HepG2 (cell line): ENCODE measurements at regions not wholly inside any gene's neighbourhood (a gene's known extent, or its start where the extent isn't known, plus 50 kb on each side); places are given as distances from the start of the nearest gene placed in this dataset.

Source experiments
- ATAC-seq: fragments of 200-7000 bp; cut with Tn5 transposase; 3 replicates; pipeline ENCODE4 v1.9.1; 2020; ENCODE audit warnings: mild to moderate bottlenecking, moderate library complexity
- BruUV-seq: library from RNA; stranded (reverse); fragments of 400-500 nt; replicated peaks from 2 replicates; lab custom pipeline; 2021; lab: Mats Ljungman, UMichigan
- CTCF ChIA-PET: fragments of 300-600 bp; formaldehyde crosslinking; extraction: SDS; loops from one replicate; lab custom pipeline; 2021; ENCODE audit warnings: low total read pairs, inconsistent platforms, low intra/inter-chr PET ratio; lab: Yijun Ruan, JAX
- POLR2A ChIA-PET: fragments of 350-600 bp; sonication (Branson Sonifier 250); formaldehyde crosslinking; loops from one replicate; lab custom pipeline; 2020; ENCODE audit warnings: antibody characterized with exemption, inconsistent platforms; lab: Yijun Ruan, JAX
- DNase-seq: peaks from one replicate; pipeline ENCODE4 v3.0.0-alpha.2; 2015; ENCODE audit warnings: low spot score
- FAIRE-seq: peaks from 3 replicates; lab custom pipeline; 2011; peaks lifted over from hg19 to GRCh38; lab: Jason Lieb, UNC
- H2AFZ ChIP-seq: one replicate; pipeline ENCODE4 v1.6.1; 2011; ENCODE audit warnings: low read length, inconsistent platforms
- H3K27ac ChIP-seq: fragments of 300-600 bp; 3 replicates; pipeline ENCODE4 v1.8.0; 2011; ENCODE audit warnings: mixed run types, mild to moderate bottlenecking, mixed read lengths, low read length, inconsistent platforms; ENCODE audit not compliant: insufficient read depth; ENCODE audit errors: extremely low read length
- H3K27me3 ChIP-seq, 2 experiments: fragments of 200-600 bp in 1 of 2; 2 replicates in 1 of 2; 3 replicates in 1 of 2; pipeline versions ENCODE4 v1.6.0 to v1.8.0; 2011; ENCODE audit warnings: low read length in 2 of 2, mild to moderate bottlenecking in 2 of 2, moderate library complexity in 2 of 2, inconsistent platforms in 1 of 2; ENCODE audit not compliant: insufficient read depth in 2 of 2, control insufficient read depth in 1 of 2
- H3K36me3 ChIP-seq, 2 experiments: fragments of 200-600 bp in 1 of 2; replicated peaks in 1 of 2; 2 replicates in 1 of 2; 3 replicates in 1 of 2; pipeline versions ENCODE4 v1.5.1 to v1.8.0; 2011; ENCODE audit warnings: low read length in 2 of 2, inconsistent platforms in 1 of 2; ENCODE audit not compliant: insufficient read depth in 2 of 2, control insufficient read depth in 1 of 2
- H3K4me1 ChIP-seq: 2 replicates; pipeline ENCODE4 v1.5.1; 2012; ENCODE audit warnings: low read length, inconsistent platforms; ENCODE audit not compliant: insufficient read depth
- H3K4me2 ChIP-seq: 2 replicates; pipeline ENCODE4 v1.6.0; 2011; ENCODE audit warnings: low read depth, low read length, inconsistent platforms
- H3K4me3 ChIP-seq, 3 experiments: fragments of 200-600 bp in 1 of 3; sonication (generic), shearing (Covaris generic) in 1 of 3; replicated peaks in 1 of 3; 2 replicates each; pipeline ENCODE4 v1.5.1; 2011 to 2016; ENCODE audit warnings: low read length in 3 of 3, inconsistent platforms in 2 of 3, low read depth in 2 of 3, mild to moderate bottlenecking in 2 of 3, control low read depth in 1 of 3, mixed read lengths in 1 of 3; ENCODE audit not compliant: insufficient read depth in 1 of 3
- H3K79me2 ChIP-seq: one replicate; pipeline ENCODE4 v1.6.1; 2011; ENCODE audit warnings: low read length, inconsistent platforms; ENCODE audit not compliant: insufficient read depth
- H3K9ac ChIP-seq: 2 replicates; pipeline ENCODE4 v1.6.0; 2011; ENCODE audit warnings: mild to moderate bottlenecking, low read depth, low read length, inconsistent platforms; ENCODE audit not compliant: insufficient read depth
- H3K9me3 ChIP-seq: 2 replicates; pipeline ENCODE4 v1.5.1; 2012; ENCODE audit warnings: mild to moderate bottlenecking, low read length
- H4K20me1 ChIP-seq: 2 replicates; pipeline ENCODE4 v1.6.0; 2011; ENCODE audit warnings: inconsistent platforms, mild to moderate bottlenecking, low read length, moderate library complexity; ENCODE audit not compliant: insufficient read depth
- AFF4 ChIP-seq: sonication (generic); formaldehyde crosslinking; IDR thresholded peaks from 2 replicates; pipeline ENCODE4 v1.4.0; 2020; ENCODE audit warnings: missing genetic modification reagents
- AKAP8 ChIP-seq: sonication (generic); formaldehyde crosslinking; IDR thresholded peaks from 2 replicates; pipeline ENCODE4 v1.5.1; 2020; ENCODE audit warnings: mild to moderate bottlenecking, missing genetic modification reagents
- CBFB ChIP-seq: sonication (generic); formaldehyde crosslinking; IDR thresholded peaks from 2 replicates; pipeline ENCODE4 v1.4.0; 2020; ENCODE audit warnings: missing genetic modification reagents
- EED ChIP-seq: sonication (generic); formaldehyde crosslinking; IDR thresholded peaks from 2 replicates; pipeline ENCODE4 v1.5.0; 2020; ENCODE audit warnings: mild to moderate bottlenecking, missing genetic modification reagents
- LCORL ChIP-seq, 2 experiments: fragments of 450-650 bp in 1 of 2; sonication (generic) in 1 of 2; formaldehyde crosslinking in 1 of 2; IDR thresholded peaks; 2 replicates each; pipeline versions ENCODE4 v1.5.0 to v1.6.1; 2017 to 2020; ENCODE audit warnings: antibody characterized with exemption in 1 of 2, missing genetic modification reagents in 1 of 2
- MAFF ChIP-seq: IDR thresholded peaks from 2 replicates; pipeline ENCODE4 v1.6.1; 2011; ENCODE audit warnings: low read depth, low read length, improper control_type of control experiment
- NPAS2 ChIP-seq: sonication (generic); formaldehyde crosslinking; IDR thresholded peaks from 2 replicates; pipeline ENCODE4 v1.8.0; 2022; ENCODE audit warnings: mild to moderate bottlenecking, missing genetic modification reagents, borderline replicate concordance
- RARA ChIP-seq: IDR thresholded peaks from 2 replicates; pipeline ENCODE4 v1.6.1; 2016; ENCODE audit warnings: missing genetic modification reagents, missing compliant biosample characterization
- SRSF1 ChIP-seq: fragments of 200-400 bp; formaldehyde crosslinking; optimal IDR thresholded peaks from 2 replicates; pipeline ENCODE3; 2017; ENCODE audit warnings: mild to moderate bottlenecking, low read depth, low read length, moderate library complexity
- SUZ12 ChIP-seq: fragments of 150-350 bp; IDR thresholded peaks from 2 replicates; pipeline ENCODE4 v1.6.1; 2014; ENCODE audit warnings: low read depth, low read length
- YEATS2 ChIP-seq: sonication (generic); formaldehyde crosslinking; IDR thresholded peaks from 2 replicates; pipeline ENCODE4 v1.4.0; 2020; ENCODE audit warnings: missing genetic modification reagents, borderline replicate concordance
- YEATS4 ChIP-seq: sonication (generic); formaldehyde crosslinking; IDR thresholded peaks from 2 replicates; pipeline ENCODE4 v1.4.0; 2020; ENCODE audit warnings: missing genetic modification reagents, borderline replicate concordance
- ZFY ChIP-seq: sonication (generic); formaldehyde crosslinking; IDR thresholded peaks from 2 replicates; pipeline ENCODE4 v1.4.0; 2020; ENCODE audit warnings: missing genetic modification reagents
- ZMYM4 ChIP-seq: sonication (generic); formaldehyde crosslinking; IDR thresholded peaks from 2 replicates; pipeline ENCODE4 v1.8.1; 2023; ENCODE audit warnings: mild to moderate bottlenecking, missing genetic modification reagents
- ZNF10 ChIP-seq: sonication (generic); formaldehyde crosslinking; IDR thresholded peaks from 2 replicates; pipeline ENCODE4 v1.4.0; 2020; ENCODE audit warnings: mild to moderate bottlenecking, low read depth, missing genetic modification reagents, borderline replicate concordance
- ZNF331 ChIP-seq: sonication (generic); formaldehyde crosslinking; IDR thresholded peaks from 2 replicates; pipeline ENCODE4 v1.4.0; 2020; ENCODE audit warnings: missing genetic modification reagents
- ZNF564 ChIP-seq: sonication (generic); formaldehyde crosslinking; IDR thresholded peaks from 2 replicates; pipeline ENCODE4 v1.8.1; 2023; ENCODE audit warnings: mild to moderate bottlenecking, missing genetic modification reagents
- ZNF605 ChIP-seq: sonication (generic); formaldehyde crosslinking; IDR thresholded peaks from 2 replicates; pipeline ENCODE4 v1.8.0; 2022; ENCODE audit warnings: mild to moderate bottlenecking, missing genetic modification reagents
- WGBS: methylation state at CpG from one replicate; pipeline ENCODE4 v1.1.6; 2017; ENCODE audit warnings: low lambda C conversion rate; 5-methylcytosine and 5-hydroxymethylcytosine counted together
- in situ Hi-C: cut with HindIII; loops from 2 replicates; pipeline ENCODE4 v1.10.0; 2017; ENCODE audit warnings: low pct_unique_long_range_greater_than_20kb; ENCODE audit not compliant: extremely low pct_ligation_motif_present
- intact Hi-C: fragments of 100-400 bp; cut with micrococcal nuclease; formaldehyde crosslinking; loops from one replicate; pipeline ENCODE4 v1.10.0; 2022; ENCODE audit not compliant: unreplicated experiment
- TF ChIP-seq, protein P1 (sequence below): sonication (generic); formaldehyde crosslinking; IDR thresholded peaks from 2 replicates; pipeline ENCODE4 v1.9.0; 2021; ENCODE audit warnings: missing genetic modification reagents, borderline replicate concordance

- no peaks in the 10 kb centered on the region for H3K9me3 ChIP-seq
- H3K27ac ChIP-seq, result no peak overlapping the region
- no peaks in the 10 kb centered on the region for H3K4me1 ChIP-seq
- DNase-seq (no peak), FAIRE-seq (no peak), ATAC-seq (no peak)
- H3K27me3 ChIP-seq, result no peaks in the 10 kb centered on the region
- H3K4me3 ChIP-seq, result no peak overlapping the region
- no peaks in the 10 kb centered on the region for H4K20me1 ChIP-seq
- no peak for TF ChIP-seq ZNF331 (CRISPR knock-in tag)
- no peak for TF ChIP-seq ZMYM4
- TF ChIP-seq RARA (CRISPR knock-in tag), result no peak
- TF ChIP-seq ZNF10 (CRISPR knock-in tag), result no peak
- no peak for TF ChIP-seq EED (CRISPR knock-in tag)
- TF ChIP-seq, protein P1, sequence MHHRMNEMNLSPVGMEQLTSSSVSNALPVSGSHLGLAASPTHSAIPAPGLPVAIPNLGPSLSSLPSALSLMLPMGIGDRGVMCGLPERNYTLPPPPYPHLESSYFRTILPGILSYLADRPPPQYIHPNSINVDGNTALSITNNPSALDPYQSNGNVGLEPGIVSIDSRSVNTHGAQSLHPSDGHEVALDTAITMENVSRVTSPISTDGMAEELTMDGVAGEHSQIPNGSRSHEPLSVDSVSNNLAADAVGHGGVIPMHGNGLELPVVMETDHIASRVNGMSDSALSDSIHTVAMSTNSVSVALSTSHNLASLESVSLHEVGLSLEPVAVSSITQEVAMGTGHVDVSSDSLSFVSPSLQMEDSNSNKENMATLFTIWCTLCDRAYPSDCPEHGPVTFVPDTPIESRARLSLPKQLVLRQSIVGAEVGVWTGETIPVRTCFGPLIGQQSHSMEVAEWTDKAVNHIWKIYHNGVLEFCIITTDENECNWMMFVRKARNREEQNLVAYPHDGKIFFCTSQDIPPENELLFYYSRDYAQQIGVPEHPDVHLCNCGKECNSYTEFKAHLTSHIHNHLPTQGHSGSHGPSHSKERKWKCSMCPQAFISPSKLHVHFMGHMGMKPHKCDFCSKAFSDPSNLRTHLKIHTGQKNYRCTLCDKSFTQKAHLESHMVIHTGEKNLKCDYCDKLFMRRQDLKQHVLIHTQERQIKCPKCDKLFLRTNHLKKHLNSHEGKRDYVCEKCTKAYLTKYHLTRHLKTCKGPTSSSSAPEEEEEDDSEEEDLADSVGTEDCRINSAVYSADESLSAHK (CRISPR knock-in tag), result no peak
- TF ChIP-seq SUZ12, result no peak
- TF ChIP-seq ZFY, result no peak
- no peak for TF ChIP-seq AFF4 (CRISPR knock-in tag)
- no peak for TF ChIP-seq ZNF605 (CRISPR knock-in tag)
- no peak for TF ChIP-seq ZNF564 (CRISPR knock-in tag)
- no peak for TF ChIP-seq CBFB
- no peak for TF ChIP-seq YEATS4 (CRISPR knock-in tag)
- TF ChIP-seq AKAP8 (CRISPR knock-in tag), result no peak
- no peak for TF ChIP-seq NPAS2 (CRISPR knock-in tag)
- TF ChIP-seq YEATS2 (CRISPR knock-in tag), result no peak
- no peak for TF ChIP-seq SRSF1
- no peak for TF ChIP-seq MAFF
- TF ChIP-seq LCORL (IDR thresholded peaks at IDR 0.05), result no peak
- TF ChIP-seq LCORL (CRISPR knock-in tag; IDR thresholded peaks at IDR 0.05), result no peak
- no peak overlapping the region for H3K4me2 ChIP-seq
- intact Hi-C loops (no loop called here), in situ Hi-C loops (no loop called here)
- no peak overlapping the region for H3K9ac ChIP-seq
- H3K36me3 ChIP-seq, result no peaks in the 10 kb centered on the region
- no peak overlapping the region for H2AFZ ChIP-seq
- 0% methylated on average over 4 of the region's 4 CpGs for WGBS
- ChIA-PET POLR2A (no interaction called here), CTCF (no interaction called here)
- no TSS peak for BruUV-seq
- H3K79me2 ChIP-seq, result no peaks in the 10 kb centered on the region
These were observed 394.8 kb upstream of the MEF2C start for GRCh38 chr5:89277816-89278215.
